Hippocampal formation (tissue), 2 donors: ENCODE measurements at regions not wholly inside any gene's neighbourhood (a gene's known extent, or its start where the extent isn't known, plus 50 kb on each side); places are given as distances from the start of the nearest gene placed in this dataset.
A peak's percentile ranks its signal among the peaks of the same experiment; 100 is the strongest.
"Not testable (repeated sequence)": the region's sequence is repeated elsewhere in the genome, so short reads cannot be mapped to it uniquely, and the experiment has no call there.

ENCODE experiments used
- DNase-seq, 2 donors: peaks; one replicate each; lab custom pipeline; 2025; lab: John Stamatoyannopoulos, UW

GRCh38 chr2:8370258-8370802, 311.5 kb upstream of the ID2 start:
- no peak for DNase-seq

- DNase-seq, result no peak
These were observed 310.2 kb upstream of the ID2 start for GRCh38 chr2:8371653-8372052.

GRCh38 chr2:8374782-8375181, 307.1 kb upstream of the ID2 start:
- DNase-seq, result no peak

GRCh38 chr2:8376603-8377410, 305.0 kb upstream of the ID2 start:
- no peak for DNase-seq

GRCh38 chr2:8378016-8378810, 303.6 kb upstream of the ID2 start:
- no peak for DNase-seq

GRCh38 chr2:8379128-8379527, 302.7 kb upstream of the ID2 start:
- no peak for DNase-seq

GRCh38 chr2:8379549-8379948, 302.3 kb upstream of the ID2 start:
- no peak for DNase-seq

- DNase-seq, result no peak
These were observed 301.8 kb upstream of the ID2 start for GRCh38 chr2:8380026-8380425.

GRCh38 chr2:8380566-8380965, 301.3 kb upstream of the ID2 start:
- DNase-seq, result no peak

- DNase-seq, result no peak
These were observed 299.4 kb upstream of the ID2 start for GRCh38 chr2:8382485-8382884.

- not testable (repeated sequence) for DNase-seq
These were observed 295.1 kb upstream of the ID2 start for GRCh38 chr2:8386748-8387147.

- DNase-seq, result no peak
These were observed 293.1 kb upstream of the ID2 start for GRCh38 chr2:8388781-8389180.

GRCh38 chr2:8389431-8390108, 292.3 kb upstream of the ID2 start:
- no peak for DNase-seq

GRCh38 chr2:8391126-8391525, 290.7 kb upstream of the ID2 start:
- no peak for DNase-seq

- DNase-seq, result no peak
These were observed 290.3 kb upstream of the ID2 start for GRCh38 chr2:8391584-8391983.

- DNase-seq, result no peak
These were observed 289.6 kb upstream of the ID2 start for GRCh38 chr2:8392098-8392866.

GRCh38 chr2:8393506-8393905, 288.4 kb upstream of the ID2 start:
- DNase-seq, result no peak

GRCh38 chr2:8394131-8394530, 287.7 kb upstream of the ID2 start:
- DNase-seq, result peak in 1 of 2 donors; percentile 10

GRCh38 chr2:8394569-8395359, 287.1 kb upstream of the ID2 start:
- DNase-seq, result no peak

GRCh38 chr2:8395718-8396117, 286.1 kb upstream of the ID2 start:
- DNase-seq, result no peak
